ENCODE measurements at regions not wholly inside any gene's neighbourhood (a gene's known extent, or its start where the extent isn't known, plus 50 kb on each side); places are given as distances from the start of the nearest gene placed in this dataset.

DNA sequence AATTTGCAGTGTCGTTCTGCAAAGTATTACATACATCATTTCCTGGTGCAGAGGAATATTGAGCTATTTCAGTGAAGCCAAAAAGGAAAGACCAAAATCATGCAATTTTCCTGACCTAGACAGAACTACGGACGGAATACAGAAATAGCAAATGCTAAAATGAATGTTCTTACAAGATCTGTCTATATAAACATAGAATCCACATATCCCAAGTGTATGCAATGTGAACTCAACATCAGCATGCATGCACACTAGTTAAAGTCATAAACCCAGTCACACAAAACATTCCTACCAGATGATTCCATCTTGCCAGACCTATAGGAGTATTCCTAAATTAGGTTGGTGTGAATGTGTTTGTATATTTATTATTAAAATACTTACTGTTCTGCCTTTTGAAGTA, 383.7 kb upstream of the ZNF507 start:
- no peak for TF ChIP-seq JUND (IDR thresholded peaks at IDR 0.05)
- TF ChIP-seq FOXA2 (IDR thresholded peaks at IDR 0.05) = no peak
- no peak for TF ChIP-seq FOXA1 (IDR thresholded peaks at IDR 0.05)
- TF ChIP-seq RXRA (IDR thresholded peaks at IDR 0.05) = no peak
- no peak for TF ChIP-seq SP1 (IDR thresholded peaks at IDR 0.05)
- TF ChIP-seq, protein P1, sequence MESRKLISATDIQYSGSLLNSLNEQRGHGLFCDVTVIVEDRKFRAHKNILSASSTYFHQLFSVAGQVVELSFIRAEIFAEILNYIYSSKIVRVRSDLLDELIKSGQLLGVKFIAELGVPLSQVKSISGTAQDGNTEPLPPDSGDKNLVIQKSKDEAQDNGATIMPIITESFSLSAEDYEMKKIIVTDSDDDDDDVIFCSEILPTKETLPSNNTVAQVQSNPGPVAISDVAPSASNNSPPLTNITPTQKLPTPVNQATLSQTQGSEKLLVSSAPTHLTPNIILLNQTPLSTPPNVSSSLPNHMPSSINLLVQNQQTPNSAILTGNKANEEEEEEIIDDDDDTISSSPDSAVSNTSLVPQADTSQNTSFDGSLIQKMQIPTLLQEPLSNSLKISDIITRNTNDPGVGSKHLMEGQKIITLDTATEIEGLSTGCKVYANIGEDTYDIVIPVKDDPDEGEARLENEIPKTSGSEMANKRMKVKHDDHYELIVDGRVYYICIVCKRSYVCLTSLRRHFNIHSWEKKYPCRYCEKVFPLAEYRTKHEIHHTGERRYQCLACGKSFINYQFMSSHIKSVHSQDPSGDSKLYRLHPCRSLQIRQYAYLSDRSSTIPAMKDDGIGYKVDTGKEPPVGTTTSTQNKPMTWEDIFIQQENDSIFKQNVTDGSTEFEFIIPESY (IDR thresholded peaks at IDR 0.05) = no peak
- TF ChIP-seq CTCF (IDR thresholded peaks at IDR 0.05; ENCODE audit: low read depth, low read length, missing input control) = no peak
- no peak for TF ChIP-seq ATF3 (IDR thresholded peaks at IDR 0.05)
- no peak for TF ChIP-seq GABPA (IDR thresholded peaks at IDR 0.05 in 1 of 2, conservative IDR thresholded peaks at IDR 0.05 in 1 of 2)
- TF ChIP-seq, protein P2, sequence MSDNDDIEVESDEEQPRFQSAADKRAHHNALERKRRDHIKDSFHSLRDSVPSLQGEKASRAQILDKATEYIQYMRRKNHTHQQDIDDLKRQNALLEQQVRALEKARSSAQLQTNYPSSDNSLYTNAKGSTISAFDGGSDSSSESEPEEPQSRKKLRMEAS (IDR thresholded peaks at IDR 0.05) = no peak
- TF ChIP-seq NR2F2 (IDR thresholded peaks at IDR 0.05) = no peak
- TF ChIP-seq, protein P3, sequence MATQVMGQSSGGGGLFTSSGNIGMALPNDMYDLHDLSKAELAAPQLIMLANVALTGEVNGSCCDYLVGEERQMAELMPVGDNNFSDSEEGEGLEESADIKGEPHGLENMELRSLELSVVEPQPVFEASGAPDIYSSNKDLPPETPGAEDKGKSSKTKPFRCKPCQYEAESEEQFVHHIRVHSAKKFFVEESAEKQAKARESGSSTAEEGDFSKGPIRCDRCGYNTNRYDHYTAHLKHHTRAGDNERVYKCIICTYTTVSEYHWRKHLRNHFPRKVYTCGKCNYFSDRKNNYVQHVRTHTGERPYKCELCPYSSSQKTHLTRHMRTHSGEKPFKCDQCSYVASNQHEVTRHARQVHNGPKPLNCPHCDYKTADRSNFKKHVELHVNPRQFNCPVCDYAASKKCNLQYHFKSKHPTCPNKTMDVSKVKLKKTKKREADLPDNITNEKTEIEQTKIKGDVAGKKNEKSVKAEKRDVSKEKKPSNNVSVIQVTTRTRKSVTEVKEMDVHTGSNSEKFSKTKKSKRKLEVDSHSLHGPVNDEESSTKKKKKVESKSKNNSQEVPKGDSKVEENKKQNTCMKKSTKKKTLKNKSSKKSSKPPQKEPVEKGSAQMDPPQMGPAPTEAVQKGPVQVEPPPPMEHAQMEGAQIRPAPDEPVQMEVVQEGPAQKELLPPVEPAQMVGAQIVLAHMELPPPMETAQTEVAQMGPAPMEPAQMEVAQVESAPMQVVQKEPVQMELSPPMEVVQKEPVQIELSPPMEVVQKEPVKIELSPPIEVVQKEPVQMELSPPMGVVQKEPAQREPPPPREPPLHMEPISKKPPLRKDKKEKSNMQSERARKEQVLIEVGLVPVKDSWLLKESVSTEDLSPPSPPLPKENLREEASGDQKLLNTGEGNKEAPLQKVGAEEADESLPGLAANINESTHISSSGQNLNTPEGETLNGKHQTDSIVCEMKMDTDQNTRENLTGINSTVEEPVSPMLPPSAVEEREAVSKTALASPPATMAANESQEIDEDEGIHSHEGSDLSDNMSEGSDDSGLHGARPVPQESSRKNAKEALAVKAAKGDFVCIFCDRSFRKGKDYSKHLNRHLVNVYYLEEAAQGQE (IDR thresholded peaks at IDR 0.05) = no peak
- TF ChIP-seq TAF1 (conservative IDR thresholded peaks at IDR 0.05) = no peak
- TF ChIP-seq HNF4G (IDR thresholded peaks at IDR 0.05) = no peak
- no peak for TF ChIP-seq HNF4A (conservative IDR thresholded peaks at IDR 0.05)
- no peak for DNase-seq (ENCODE audit: low spot score)
- H3K9ac ChIP-seq (ENCODE audit: low read depth in 1 of 2, low read length in 2 of 2) = no peak overlapping the region
- H3K9me3 ChIP-seq (ENCODE audit: control insufficient read depth in 4 of 4, low read length in 3 of 4) = no peaks in the 10 kb centered on the region
- peaks cover 0 to 2% (median under 1%) of the 10 kb centered on the region in 4 donors for H3K27me3 ChIP-seq (ENCODE audit: control insufficient read depth in 4 of 4, insufficient read depth in 4 of 4, low read length in 3 of 4)
- H3K36me3 ChIP-seq (ENCODE audit: control insufficient read depth in 4 of 4, insufficient read depth in 3 of 4, low read depth in 1 of 4, low read length in 3 of 4) = no peaks in the 10 kb centered on the region
- no peaks in the 10 kb centered on the region for H3K4me1 ChIP-seq (ENCODE audit: control insufficient read depth in 4 of 4, insufficient read depth in 4 of 4, low read length in 3 of 4)
- 52% methylated on average over 3 of the region's 3 CpGs for WGBS
- H3K4me3 ChIP-seq (ENCODE audit: low read depth in 1 of 3, low read length in 3 of 3) = no peak overlapping the region
- H3K27ac ChIP-seq (ENCODE audit: low read depth in 1 of 2, low read length in 2 of 2) = no peak overlapping the region

- TF ChIP-seq, protein P1 (IDR thresholded peaks at IDR 0.05) = no peak
- TF ChIP-seq RXRA (IDR thresholded peaks at IDR 0.05) (no peak), ATF3 (IDR thresholded peaks at IDR 0.05) (no peak), FOXA2 (IDR thresholded peaks at IDR 0.05) (no peak), SP1 (IDR thresholded peaks at IDR 0.05) (no peak), GABPA (IDR thresholded peaks at IDR 0.05 in 1 of 2, conservative IDR thresholded peaks at IDR 0.05 in 1 of 2) (no peak), YY1 (IDR thresholded peaks at IDR 0.05) (no peak), FOXA1 (IDR thresholded peaks at IDR 0.05) (no peak)
- TF ChIP-seq, protein P2 (IDR thresholded peaks at IDR 0.05) = no peak
- WGBS = 26% methylated on average over 5 of the region's 5 CpGs
- H3K27ac ChIP-seq (ENCODE audit: low read depth in 1 of 2, low read length in 2 of 2) = no peak overlapping the region
- H3K4me3 ChIP-seq (ENCODE audit: low read depth in 1 of 3, low read length in 3 of 3) = no peak overlapping the region
- no peaks in the 10 kb centered on the region for H3K36me3 ChIP-seq (ENCODE audit: control insufficient read depth in 4 of 4, insufficient read depth in 3 of 4, low read depth in 1 of 4, low read length in 3 of 4)
- DNase-seq (ENCODE audit: low spot score) = no peak
- H3K27me3 ChIP-seq (ENCODE audit: control insufficient read depth in 4 of 4, insufficient read depth in 4 of 4, low read length in 3 of 4) = peaks cover 0 to 2% (median 2%) of the 10 kb centered on the region in 4 donors
- no peak overlapping the region for H3K9ac ChIP-seq (ENCODE audit: low read depth in 1 of 2, low read length in 2 of 2)
- H3K4me1 ChIP-seq (ENCODE audit: control insufficient read depth in 4 of 4, insufficient read depth in 4 of 4, low read length in 3 of 4) = no peaks in the 10 kb centered on the region
- no peaks in the 10 kb centered on the region for H3K9me3 ChIP-seq (ENCODE audit: control insufficient read depth in 4 of 4, low read length in 3 of 4)
These were observed 382.8 kb upstream of the ZNF507 start for GRCh38 chr19:31962561-31962996.
